Endodermal cell (in vitro differentiated cells): ENCODE measurements at regions not wholly inside any gene's neighbourhood (a gene's known extent, or its start where the extent isn't known, plus 50 kb on each side); places are given as distances from the start of the nearest gene placed in this dataset.

Experiments
- DNase-seq: peaks from one replicate; pipeline ENCODE4 v3.0.0-alpha.2; 2017
- H3K27ac ChIP-seq: 2 replicates; pipeline ENCODE4 v1.5.1; 2013; ENCODE audit warnings: mild to moderate bottlenecking, low read depth, low read length, moderate library complexity
- H3K27me3 ChIP-seq: 2 replicates; pipeline ENCODE4 v1.6.1; 2013; ENCODE audit warnings: mild to moderate bottlenecking, low read length, moderate library complexity; ENCODE audit not compliant: insufficient read depth, control insufficient read depth, poor library complexity, severe bottlenecking
- H3K36me3 ChIP-seq: 2 replicates; pipeline ENCODE4 v1.7.0; 2013; ENCODE audit warnings: mild to moderate bottlenecking, low read length, moderate library complexity; ENCODE audit not compliant: control insufficient read depth, insufficient read depth
- H3K4me1 ChIP-seq: one replicate; pipeline ENCODE4 v1.7.0; 2013; ENCODE audit warnings: low read length; ENCODE audit not compliant: control insufficient read depth, insufficient read depth
- H3K4me3 ChIP-seq: 2 replicates; pipeline ENCODE4 v1.5.1; 2013; ENCODE audit warnings: mild to moderate bottlenecking, low read length, moderate library complexity
- H3K9ac ChIP-seq: 2 replicates; pipeline ENCODE4 v1.6.1; 2013; ENCODE audit warnings: mild to moderate bottlenecking, low read length, moderate library complexity; ENCODE audit not compliant: poor library complexity, severe bottlenecking; ENCODE audit errors: extremely low read depth
- H3K9me3 ChIP-seq: 2 replicates; pipeline ENCODE4 v1.6.1; 2013; ENCODE audit warnings: mild to moderate bottlenecking, low read length, moderate library complexity; ENCODE audit not compliant: control insufficient read depth
- H3K27ac Mint-ChIP-seq: 2 replicates; pipeline ENCODE4 v1.8.0; 2020; ENCODE audit warnings: mixed read lengths
- H3K27me3 Mint-ChIP-seq: 2 replicates; pipeline ENCODE4 v1.8.0; 2021; ENCODE audit warnings: mild to moderate bottlenecking, mixed read lengths; ENCODE audit not compliant: insufficient read depth
- H3K36me3 Mint-ChIP-seq: 2 replicates; pipeline ENCODE4 v1.8.0; 2020; ENCODE audit warnings: low read depth, mixed read lengths
- H3K4me1 Mint-ChIP-seq: 2 replicates; pipeline ENCODE4 v1.8.0; 2020; ENCODE audit warnings: mixed read lengths
- H3K4me3 Mint-ChIP-seq: 2 replicates; pipeline ENCODE4 v1.8.0; 2020; ENCODE audit warnings: mild to moderate bottlenecking, moderate library complexity, mixed read lengths
- H3K9me3 Mint-ChIP-seq: 2 replicates; pipeline ENCODE4 v1.8.0; 2020; ENCODE audit warnings: mild to moderate bottlenecking, mixed read lengths
- CTCF ChIP-seq: fragments of 200-600 bp; sonication (generic); conservative IDR thresholded peaks from 2 replicates; pipeline ENCODE4 v1.5.0; 2021; ENCODE audit warnings: antibody characterized with exemption, mild to moderate bottlenecking
- WGBS, 2 experiments: methylation state at CpG; one replicate each; pipeline versions ENCODE4 v1.1.5 to v1.1.7; 2013; ENCODE audit warnings: missing lambda C conversion rate in 2 of 2, mixed read lengths in 1 of 2; ENCODE audit not compliant: insufficient coverage in 1 of 2, insufficient read length in 1 of 2; 5-methylcytosine and 5-hydroxymethylcytosine counted together

DNA sequence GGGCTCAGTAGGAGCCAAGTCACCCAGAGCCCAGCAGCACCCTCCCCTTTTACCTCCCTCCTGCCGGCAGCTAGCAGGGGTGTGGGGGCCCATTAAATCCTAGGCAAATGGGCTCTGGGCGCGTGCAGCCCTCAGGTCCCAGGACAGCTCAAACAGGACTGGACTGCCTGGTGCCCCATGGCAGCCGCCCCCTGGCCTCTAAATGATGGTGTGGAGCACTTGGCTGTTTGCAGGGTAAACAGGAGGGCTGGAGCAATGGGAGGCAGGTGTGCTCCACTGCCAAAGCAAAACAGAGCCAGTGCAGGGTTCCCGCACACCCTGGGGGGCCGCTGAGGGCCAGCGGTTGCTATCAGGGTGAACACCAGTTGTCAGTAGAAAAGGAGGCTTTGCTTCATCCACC, 55.9 kb upstream of the C5orf58 start:
- no peak overlapping the region for H3K27ac ChIP-seq
- WGBS, 2 experiments, result 89% methylated on average over 7 of the region's 7 CpGs; no CpG with 5 or more reads in 1 of the 2 experiments
- H3K27ac Mint-ChIP-seq, result no peak overlapping the region
- no peak for TF ChIP-seq CTCF
- no peak overlapping the region for H3K4me3 ChIP-seq
- H3K27me3 ChIP-seq, result no peaks in the 10 kb centered on the region
- H3K9ac ChIP-seq, result no peak overlapping the region
- no peaks in the 10 kb centered on the region for H3K36me3 ChIP-seq
- H3K4me3 Mint-ChIP-seq, result no peak overlapping the region
- DNase-seq, result no peak
- H3K9me3 Mint-ChIP-seq, result no peaks in the 10 kb centered on the region
- H3K4me1 ChIP-seq, result peaks cover 3% of the 10 kb centered on the region
- no peaks in the 10 kb centered on the region for H3K9me3 ChIP-seq
- H3K27me3 Mint-ChIP-seq, result peaks cover 1% of the 10 kb centered on the region
- peaks cover 1% of the 10 kb centered on the region for H3K4me1 Mint-ChIP-seq
- no peaks in the 10 kb centered on the region for H3K36me3 Mint-ChIP-seq

- H3K27ac ChIP-seq, result no peak overlapping the region
- Mint-ChIP-seq H3K4me1 (peaks cover 8% of the 10 kb centered on the region), H3K9me3 (no peaks in the 10 kb centered on the region), H3K27me3 (no peaks in the 10 kb centered on the region), H3K27ac (no peak overlapping the region), H3K4me3 (no peak overlapping the region), H3K36me3 (no peaks in the 10 kb centered on the region)
- H3K9me3 ChIP-seq, result no peaks in the 10 kb centered on the region
- H3K36me3 ChIP-seq, result no peaks in the 10 kb centered on the region
- 84 to 86% methylated on average over 8 of the region's 8 CpGs for WGBS, 2 experiments
- H3K4me3 ChIP-seq, result no peak overlapping the region
- peaks cover 3% of the 10 kb centered on the region for H3K4me1 ChIP-seq
- TF ChIP-seq CTCF, result no peak
- H3K9ac ChIP-seq, result no peak overlapping the region
- no peaks in the 10 kb centered on the region for H3K27me3 ChIP-seq
- DNase-seq, result no peak
Measured at GRCh38 chr5:170178814-170179213, 54.0 kb upstream of the C5orf58 start.

GRCh38 chr5:170179626-170180025, 53.2 kb upstream of the C5orf58 start:
- H3K36me3 ChIP-seq, result no peaks in the 10 kb centered on the region
- H3K27ac ChIP-seq, result no peak overlapping the region
- no peak for TF ChIP-seq CTCF
- no peaks in the 10 kb centered on the region for H3K27me3 ChIP-seq
- no peak for DNase-seq
- WGBS, 2 experiments, result 70 to 89% methylated on average over 4 to 7 of the region's 7 CpGs
- H3K9me3 ChIP-seq, result no peaks in the 10 kb centered on the region
- no peak overlapping the region for H3K9ac ChIP-seq
- peaks cover 3% of the 10 kb centered on the region for H3K4me1 ChIP-seq
- H3K4me3 Mint-ChIP-seq, result no peak overlapping the region
- no peak overlapping the region for H3K27ac Mint-ChIP-seq
- no peaks in the 10 kb centered on the region for H3K27me3 Mint-ChIP-seq
- no peak overlapping the region for H3K4me3 ChIP-seq
- no peaks in the 10 kb centered on the region for H3K36me3 Mint-ChIP-seq
- H3K9me3 Mint-ChIP-seq, result no peaks in the 10 kb centered on the region
- peaks cover 8% of the 10 kb centered on the region for H3K4me1 Mint-ChIP-seq
